Left lung (tissue), 4 donors: ENCODE measurements at regions not wholly inside any gene's neighbourhood (a gene's known extent, or its start where the extent isn't known, plus 50 kb on each side); places are given as distances from the start of the nearest gene placed in this dataset.

Source experiments
- ATAC-seq: fragments of 200-7000 bp; cut with Tn5 transposase; one replicate; pipeline ENCODE4 v1.9.1; 2020; ENCODE audit warnings: moderate library complexity
- DNase-seq, 4 donors: peaks; one replicate each; pipeline ENCODE4 v3.0.0-alpha.2; 2013 to 2020
- H3K27ac ChIP-seq, 2 donors: fragments of 200-600 bp; sonication (generic) in 1 of 2; one replicate each; pipeline versions ENCODE4 v1.5.0 to v1.8.0; 2020 to 2021
- H3K27me3 ChIP-seq, 2 donors: fragments of 200-600 bp; sonication (generic) in 1 of 2; one replicate each; pipeline versions ENCODE4 v1.5.0 to v1.8.0; 2020 to 2021
- H3K36me3 ChIP-seq, 2 donors: fragments of 200-600 bp; sonication (generic) in 1 of 2; one replicate each; pipeline versions ENCODE4 v1.5.0 to v1.8.0; 2020 to 2021
- H3K4me1 ChIP-seq, 2 donors: fragments of 200-600 bp; one replicate each; pipeline ENCODE4 v1.8.0; 2021
- H3K4me3 ChIP-seq, 2 donors: fragments of 200-600 bp; sonication (generic) in 1 of 2; one replicate each; pipeline versions ENCODE4 v1.5.0 to v1.8.0; 2020 to 2021; ENCODE audit warnings: mild to moderate bottlenecking in 1 of 2
- H3K9me3 ChIP-seq, 2 donors: fragments of 200-600 bp; sonication (generic) in 1 of 2; one replicate each; pipeline versions ENCODE4 v1.5.0 to v1.8.0; 2020 to 2021
- intact Hi-C, 2 donors: fragments of 100-400 bp; cut with DNase I; formaldehyde crosslinking; loops; one replicate each; pipeline versions ENCODE4 v1.11.2 to v1.14.2; 2022
- TF ChIP-seq, protein P1 (sequence below), 2 donors: fragments of 200-600 bp; sonication (generic) in 1 of 2; IDR thresholded peaks; one replicate each; pipeline versions ENCODE4 v1.5.0 to v1.8.0; 2021; ENCODE audit warnings: antibody characterized with exemption in 2 of 2
- donor health status: DM: no; HTN: yes; CAD: no.
- donor health status: DM: no; HTN: no; CAD: no.

DNA sequence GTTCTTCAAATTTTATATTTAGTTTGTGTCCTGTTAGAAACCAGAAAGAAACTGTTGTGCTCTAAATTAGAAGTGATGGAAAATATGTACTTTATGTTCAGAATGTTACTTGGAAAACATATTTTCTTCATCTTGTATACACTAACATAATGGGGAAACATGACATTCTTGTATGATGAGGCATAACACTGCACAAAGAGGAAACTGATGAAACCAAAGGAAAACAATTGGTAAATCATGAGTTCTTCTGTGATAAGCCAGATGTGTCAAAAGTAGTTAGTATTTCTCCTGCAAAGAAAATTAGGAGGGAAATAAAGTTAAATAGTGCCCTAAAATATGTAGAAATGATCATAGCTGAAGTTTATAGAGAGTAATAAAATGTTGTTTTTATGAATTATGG is 111.1 kb upstream of the FBN2 start:
- Histone ChIP-seq H3K9me3 (peaks cover 0 to 4% of the 10 kb centered on the region in 2 donors), H3K4me3 (no peak overlapping the region), H3K36me3 (no peaks in the 10 kb centered on the region), H3K27me3 (no peaks in the 10 kb centered on the region), H3K27ac (no peak overlapping the region), H3K4me1 (no peaks in the 10 kb centered on the region)
- TF ChIP-seq, protein P1, sequence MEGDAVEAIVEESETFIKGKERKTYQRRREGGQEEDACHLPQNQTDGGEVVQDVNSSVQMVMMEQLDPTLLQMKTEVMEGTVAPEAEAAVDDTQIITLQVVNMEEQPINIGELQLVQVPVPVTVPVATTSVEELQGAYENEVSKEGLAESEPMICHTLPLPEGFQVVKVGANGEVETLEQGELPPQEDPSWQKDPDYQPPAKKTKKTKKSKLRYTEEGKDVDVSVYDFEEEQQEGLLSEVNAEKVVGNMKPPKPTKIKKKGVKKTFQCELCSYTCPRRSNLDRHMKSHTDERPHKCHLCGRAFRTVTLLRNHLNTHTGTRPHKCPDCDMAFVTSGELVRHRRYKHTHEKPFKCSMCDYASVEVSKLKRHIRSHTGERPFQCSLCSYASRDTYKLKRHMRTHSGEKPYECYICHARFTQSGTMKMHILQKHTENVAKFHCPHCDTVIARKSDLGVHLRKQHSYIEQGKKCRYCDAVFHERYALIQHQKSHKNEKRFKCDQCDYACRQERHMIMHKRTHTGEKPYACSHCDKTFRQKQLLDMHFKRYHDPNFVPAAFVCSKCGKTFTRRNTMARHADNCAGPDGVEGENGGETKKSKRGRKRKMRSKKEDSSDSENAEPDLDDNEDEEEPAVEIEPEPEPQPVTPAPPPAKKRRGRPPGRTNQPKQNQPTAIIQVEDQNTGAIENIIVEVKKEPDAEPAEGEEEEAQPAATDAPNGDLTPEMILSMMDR (IDR thresholded peaks at IDR 0.05) = no peak
- ATAC-seq (no peak), DNase-seq (no peak)
- intact Hi-C loops = no loop called here

DNA sequence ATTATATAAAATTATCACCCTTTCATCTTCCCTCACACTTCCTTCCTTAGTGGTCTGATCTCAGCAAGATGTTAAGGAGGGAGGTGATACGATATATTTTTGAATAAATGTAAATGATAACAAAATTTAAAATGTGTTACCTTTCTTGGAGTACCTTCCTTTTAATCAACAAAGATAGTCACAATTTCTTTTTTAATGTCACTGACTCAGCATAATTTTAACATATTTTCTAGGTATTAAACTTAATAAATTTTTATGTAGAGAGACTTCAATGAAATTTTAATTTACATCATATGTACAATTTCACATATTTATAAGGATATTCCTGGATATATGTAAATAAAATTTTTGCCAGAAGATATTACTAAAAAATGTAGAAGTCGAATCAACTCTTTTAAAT is 125.0 kb upstream of the FBN2 start:
- H3K9me3 ChIP-seq = no peaks in the 10 kb centered on the region
- H3K36me3 ChIP-seq = no peaks in the 10 kb centered on the region
- TF ChIP-seq, protein P1 (IDR thresholded peaks at IDR 0.05) = no peak
- ATAC-seq = no peak
- no peak for DNase-seq
- H3K27ac ChIP-seq = no peak overlapping the region
- intact Hi-C loops = no loop called here
- H3K27me3 ChIP-seq = no peaks in the 10 kb centered on the region
- no peak overlapping the region for H3K4me3 ChIP-seq
- no peaks in the 10 kb centered on the region for H3K4me1 ChIP-seq

DNA sequence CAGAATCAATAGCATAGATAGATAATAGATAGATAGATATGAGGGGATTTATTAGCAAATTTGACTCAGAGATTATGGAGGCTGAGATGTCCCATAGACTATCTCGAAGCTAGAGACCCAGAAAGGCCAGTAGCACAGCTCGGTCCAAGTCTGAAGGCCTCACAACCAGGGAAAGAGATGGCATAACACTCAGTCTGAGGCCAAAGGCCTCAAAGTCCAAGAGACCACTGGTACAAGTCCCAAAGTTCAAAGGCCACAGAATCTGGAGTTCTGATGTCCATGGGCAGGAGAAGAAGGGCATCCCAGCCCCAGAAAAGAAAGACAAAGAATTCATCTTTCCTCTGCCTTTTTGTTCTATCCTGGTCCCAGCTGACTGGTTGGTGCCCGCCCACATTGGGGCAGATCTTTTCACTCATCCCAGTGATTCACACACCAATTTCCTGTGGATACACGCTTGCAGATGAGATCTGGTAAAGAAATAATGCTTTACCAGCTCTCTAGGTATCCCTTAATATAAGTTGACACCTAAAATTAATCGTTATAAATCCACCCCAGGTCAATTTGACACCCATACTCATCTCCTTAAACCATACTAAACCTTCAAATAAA is 127.8 kb upstream of the FBN2 start:
- H3K9me3 ChIP-seq = no peaks in the 10 kb centered on the region

DNA sequence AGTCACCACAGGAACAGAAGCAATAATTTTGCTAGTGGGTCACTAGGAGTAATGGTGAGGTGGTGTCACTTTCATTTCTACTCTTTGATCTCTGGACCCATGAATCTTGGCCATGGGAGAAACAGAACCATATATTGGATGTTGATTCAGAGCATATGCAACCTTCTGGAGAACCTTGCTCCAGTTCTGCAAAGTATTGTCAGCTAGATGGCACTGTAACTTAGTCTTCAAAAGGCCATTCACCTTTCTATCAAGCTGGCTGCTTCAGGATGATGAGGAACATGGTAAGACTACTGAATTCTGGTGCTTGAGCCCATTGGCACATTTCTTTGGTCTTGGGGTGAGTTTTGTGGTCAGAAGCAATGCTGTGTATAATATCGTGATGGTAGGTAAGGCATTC is 129.1 kb upstream of the FBN2 start:
- ATAC-seq (no peak), DNase-seq (no peak)
- Histone ChIP-seq H3K36me3 (no peaks in the 10 kb centered on the region), H3K27ac (no peak overlapping the region), H3K27me3 (no peaks in the 10 kb centered on the region), H3K9me3 (no peaks in the 10 kb centered on the region), H3K4me3 (no peak overlapping the region), H3K4me1 (no peaks in the 10 kb centered on the region)
- intact Hi-C loops = no loop called here
- TF ChIP-seq, protein P1 (IDR thresholded peaks at IDR 0.05) = no peak

More for the DNA sequence above, 127.8 kb upstream of the FBN2 start:
- no peaks in the 10 kb centered on the region for H3K36me3 ChIP-seq
- DNase-seq = no peak
- no peaks in the 10 kb centered on the region for H3K4me1 ChIP-seq
- intact Hi-C loops = no loop called here
- ATAC-seq = no peak
- TF ChIP-seq, protein P1 (IDR thresholded peaks at IDR 0.05) = no peak
- H3K27ac ChIP-seq = no peak overlapping the region
- no peaks in the 10 kb centered on the region for H3K27me3 ChIP-seq
- no peak overlapping the region for H3K4me3 ChIP-seq

DNA sequence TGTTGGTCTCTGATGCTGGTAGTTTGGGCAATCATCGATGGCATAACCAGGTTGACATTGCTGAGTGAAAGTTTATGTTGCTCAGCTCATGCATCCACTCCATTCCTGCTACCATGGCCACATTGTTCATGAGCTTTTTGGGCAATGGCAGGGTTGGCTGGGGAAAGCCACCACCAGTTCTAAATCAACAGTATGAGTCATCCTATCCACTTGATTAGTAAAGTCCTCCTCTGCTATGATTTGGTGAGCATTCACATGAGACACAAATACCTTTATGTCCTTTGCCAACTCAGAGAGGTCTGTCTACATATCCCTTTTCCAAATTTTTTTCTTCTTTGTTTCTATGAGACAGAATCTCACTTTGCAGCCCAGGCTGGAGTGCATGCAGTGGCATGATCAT is 129.7 kb upstream of the FBN2 start:
- intact Hi-C loops = no loop called here
- no peaks in the 10 kb centered on the region for H3K9me3 ChIP-seq
- H3K4me1 ChIP-seq = no peaks in the 10 kb centered on the region
- H3K4me3 ChIP-seq = no peak overlapping the region
- no peak for DNase-seq
- no peaks in the 10 kb centered on the region for H3K27me3 ChIP-seq
- ATAC-seq = no peak
- H3K27ac ChIP-seq = no peak overlapping the region
- H3K36me3 ChIP-seq = no peaks in the 10 kb centered on the region
- TF ChIP-seq, protein P1 (IDR thresholded peaks at IDR 0.05) = no peak
